ENCODE measurements at regions not wholly inside any gene's neighbourhood (a gene's known extent, or its start where the extent isn't known, plus 50 kb on each side); places are given as distances from the start of the nearest gene placed in this dataset.
"Not testable (repeated sequence)": the region's sequence is repeated elsewhere in the genome, so short reads cannot be mapped to it uniquely, and the experiment has no call there.

GRCh38 chr6:6749702-6750491 lies 161.4 kb downstream of the LY86 start:
- DNase-seq, result peak in 2 of 4 experiments; percentile 5 to 25

- DNase-seq, result no peak
These were observed 162.2 kb downstream of the LY86 start for GRCh38 chr6:6750594-6751265.

GRCh38 chr6:6751266-6751596 lies 162.7 kb downstream of the LY86 start:
- peak in 1 of 4 experiments; percentile 3 for DNase-seq

GRCh38 chr6:6751619-6752023 lies 163.1 kb downstream of the LY86 start:
- DNase-seq, result no peak

GRCh38 chr6:6752129-6752528 lies 163.6 kb downstream of the LY86 start:
- no peak for DNase-seq

- no peak for DNase-seq
These were observed 164.8 kb downstream of the LY86 start for GRCh38 chr6:6753301-6753700.

- no peak for DNase-seq
These were observed 168.0 kb downstream of the LY86 start for GRCh38 chr6:6756526-6756925.

GRCh38 chr6:6758546-6758914 lies 170.0 kb downstream of the LY86 start:
- no peak for DNase-seq

GRCh38 chr6:6758915-6759654 lies 170.6 kb downstream of the LY86 start:
- DNase-seq, result peak in 1 of 4 experiments; percentile 3

- no peak for DNase-seq
These were observed 171.5 kb downstream of the LY86 start for GRCh38 chr6:6760002-6760401.

GRCh38 chr6:6762566-6762965 lies 174.0 kb downstream of the LY86 start:
- DNase-seq, result not testable (repeated sequence)

GRCh38 chr6:6764764-6765434 lies 176.4 kb downstream of the LY86 start:
- no peak for DNase-seq

GRCh38 chr6:6766230-6766905 lies 177.8 kb downstream of the LY86 start:
- no peak for DNase-seq

- DNase-seq, result no peak
These were observed 180.9 kb downstream of the LY86 start for GRCh38 chr6:6769466-6769865.

GRCh38 chr6:6771224-6771945 lies 182.9 kb downstream of the LY86 start:
- no peak for DNase-seq

- no peak for DNase-seq
These were observed 183.4 kb downstream of the LY86 start for GRCh38 chr6:6771964-6772363.

GRCh38 chr6:6772751-6773150 lies 184.2 kb downstream of the LY86 start:
- DNase-seq, result no peak

GRCh38 chr6:6775074-6775473 lies 186.6 kb downstream of the LY86 start:
- DNase-seq, result no peak

GRCh38 chr6:6780231-6780630 lies 191.7 kb downstream of the LY86 start:
- no peak for DNase-seq

GRCh38 chr6:6781172-6781872 lies 192.8 kb downstream of the LY86 start:
- DNase-seq, result no peak

GRCh38 chr6:6781873-6782227 lies 193.3 kb downstream of the LY86 start:
- DNase-seq, result no peak

- DNase-seq, result no peak
These were observed 195.2 kb downstream of the LY86 start for GRCh38 chr6:6783721-6784120.

Measured in activated naive CD4-positive, alpha-beta T cell (primary cell).